ENCODE measurements at regions not wholly inside any gene's neighbourhood (a gene's known extent, or its start where the extent isn't known, plus 50 kb on each side); places are given as distances from the start of the nearest gene placed in this dataset.

DNA sequence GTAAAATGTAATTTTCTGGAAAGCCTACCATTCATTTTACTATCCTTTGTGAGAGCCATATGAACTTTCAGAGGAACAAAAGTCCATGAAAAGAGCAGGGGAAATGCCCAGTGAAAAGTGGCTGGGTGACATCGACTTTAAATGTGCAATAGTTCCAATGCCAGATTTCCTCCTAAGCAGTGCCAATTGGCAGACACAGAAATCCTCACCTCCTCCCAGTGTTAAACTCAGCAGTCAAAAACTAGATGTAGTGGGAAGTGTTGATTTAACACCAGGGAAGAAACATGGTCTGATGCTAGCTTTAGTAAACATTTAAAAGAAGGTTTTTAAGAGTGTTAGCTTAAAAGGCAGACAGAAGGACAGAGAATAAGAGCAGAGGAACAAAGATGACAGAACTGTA lies 2055.2 kb downstream of the MAT2B start:
- TF ChIP-seq, protein P1, sequence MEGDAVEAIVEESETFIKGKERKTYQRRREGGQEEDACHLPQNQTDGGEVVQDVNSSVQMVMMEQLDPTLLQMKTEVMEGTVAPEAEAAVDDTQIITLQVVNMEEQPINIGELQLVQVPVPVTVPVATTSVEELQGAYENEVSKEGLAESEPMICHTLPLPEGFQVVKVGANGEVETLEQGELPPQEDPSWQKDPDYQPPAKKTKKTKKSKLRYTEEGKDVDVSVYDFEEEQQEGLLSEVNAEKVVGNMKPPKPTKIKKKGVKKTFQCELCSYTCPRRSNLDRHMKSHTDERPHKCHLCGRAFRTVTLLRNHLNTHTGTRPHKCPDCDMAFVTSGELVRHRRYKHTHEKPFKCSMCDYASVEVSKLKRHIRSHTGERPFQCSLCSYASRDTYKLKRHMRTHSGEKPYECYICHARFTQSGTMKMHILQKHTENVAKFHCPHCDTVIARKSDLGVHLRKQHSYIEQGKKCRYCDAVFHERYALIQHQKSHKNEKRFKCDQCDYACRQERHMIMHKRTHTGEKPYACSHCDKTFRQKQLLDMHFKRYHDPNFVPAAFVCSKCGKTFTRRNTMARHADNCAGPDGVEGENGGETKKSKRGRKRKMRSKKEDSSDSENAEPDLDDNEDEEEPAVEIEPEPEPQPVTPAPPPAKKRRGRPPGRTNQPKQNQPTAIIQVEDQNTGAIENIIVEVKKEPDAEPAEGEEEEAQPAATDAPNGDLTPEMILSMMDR (IDR thresholded peaks at IDR 0.05 in 8 of 11, conservative IDR thresholded peaks at IDR 0.05 in 3 of 11) = no peak
- no peak for TF ChIP-seq POLR2A (IDR thresholded peaks at IDR 0.05)
